Lower lobe of right lung (tissue), 2 donors: ENCODE measurements at regions not wholly inside any gene's neighbourhood (a gene's known extent, or its start where the extent isn't known, plus 50 kb on each side); places are given as distances from the start of the nearest gene placed in this dataset.

ENCODE experiments used
- ATAC-seq, 2 donors: fragments of 200-7000 bp; cut with Tn5 transposase; one replicate each; pipeline ENCODE4 v1.9.1; 2020 to 2022; ENCODE audit warnings: mild to moderate bottlenecking in 2 of 2, moderate library complexity in 2 of 2
- DNase-seq: peaks from one replicate; pipeline ENCODE4 v3.0.0-alpha.2; 2020
- H3K27ac ChIP-seq: fragments of 200-600 bp; one replicate; pipeline ENCODE4 v1.8.0; 2022
- H3K27me3 ChIP-seq: fragments of 200-600 bp; one replicate; pipeline ENCODE4 v1.8.0; 2022; ENCODE audit warnings: low read depth
- H3K36me3 ChIP-seq: fragments of 200-600 bp; one replicate; pipeline ENCODE4 v1.8.0; 2022; ENCODE audit warnings: mild to moderate bottlenecking
- H3K4me1 ChIP-seq: fragments of 200-600 bp; one replicate; pipeline ENCODE4 v1.8.0; 2022
- H3K4me3 ChIP-seq: fragments of 200-600 bp; one replicate; pipeline ENCODE4 v1.8.0; 2022; ENCODE audit warnings: mild to moderate bottlenecking
- H3K9me3 ChIP-seq: fragments of 200-600 bp; one replicate; pipeline ENCODE4 v1.8.0; 2022
- intact Hi-C: fragments of 100-400 bp; cut with DNase I; formaldehyde crosslinking; loops from one replicate; pipeline ENCODE4 v1.11.0; 2022
- TF ChIP-seq, protein P1 (sequence below): fragments of 200-600 bp; IDR thresholded peaks from one replicate; pipeline ENCODE4 v1.8.0; 2022; ENCODE audit warnings: antibody characterized with exemption, mild to moderate bottlenecking
- donor health status: DM: no; HTN: yes; CAD: no; lungs with severe emphysema.

DNA sequence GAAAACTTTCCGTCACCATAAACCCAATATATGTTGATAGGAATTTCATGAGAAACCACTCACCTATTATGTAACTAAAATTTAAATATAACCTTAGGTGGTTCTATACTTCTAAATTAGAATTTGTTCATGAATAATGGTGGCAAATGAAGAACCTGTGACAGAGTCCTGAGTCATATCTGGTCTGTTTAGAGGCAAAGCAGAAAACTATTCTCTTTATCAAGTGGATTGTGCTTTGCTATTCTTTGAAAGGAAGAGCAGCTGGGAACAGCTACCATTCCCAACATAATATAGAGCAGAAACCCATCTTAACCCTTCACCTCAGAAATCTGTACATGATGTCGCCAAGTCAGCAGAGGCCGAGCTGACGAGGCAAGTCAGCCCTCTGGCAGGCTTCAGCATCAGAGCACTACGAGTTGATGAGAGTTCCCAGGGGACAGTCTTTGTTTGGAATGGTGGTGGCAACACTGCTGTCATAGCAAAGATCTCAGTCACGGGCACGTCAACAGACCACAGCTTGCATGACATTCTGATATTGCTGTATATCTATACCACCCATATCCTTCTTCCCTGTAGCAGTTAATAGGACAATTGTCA, 631.9 kb upstream of the CA10 start:
- no peak for DNase-seq
- no peaks in the 10 kb centered on the region for H3K36me3 ChIP-seq
- no peak overlapping the region for H3K4me3 ChIP-seq
- H3K9me3 ChIP-seq, result no peaks in the 10 kb centered on the region
- TF ChIP-seq, protein P1, sequence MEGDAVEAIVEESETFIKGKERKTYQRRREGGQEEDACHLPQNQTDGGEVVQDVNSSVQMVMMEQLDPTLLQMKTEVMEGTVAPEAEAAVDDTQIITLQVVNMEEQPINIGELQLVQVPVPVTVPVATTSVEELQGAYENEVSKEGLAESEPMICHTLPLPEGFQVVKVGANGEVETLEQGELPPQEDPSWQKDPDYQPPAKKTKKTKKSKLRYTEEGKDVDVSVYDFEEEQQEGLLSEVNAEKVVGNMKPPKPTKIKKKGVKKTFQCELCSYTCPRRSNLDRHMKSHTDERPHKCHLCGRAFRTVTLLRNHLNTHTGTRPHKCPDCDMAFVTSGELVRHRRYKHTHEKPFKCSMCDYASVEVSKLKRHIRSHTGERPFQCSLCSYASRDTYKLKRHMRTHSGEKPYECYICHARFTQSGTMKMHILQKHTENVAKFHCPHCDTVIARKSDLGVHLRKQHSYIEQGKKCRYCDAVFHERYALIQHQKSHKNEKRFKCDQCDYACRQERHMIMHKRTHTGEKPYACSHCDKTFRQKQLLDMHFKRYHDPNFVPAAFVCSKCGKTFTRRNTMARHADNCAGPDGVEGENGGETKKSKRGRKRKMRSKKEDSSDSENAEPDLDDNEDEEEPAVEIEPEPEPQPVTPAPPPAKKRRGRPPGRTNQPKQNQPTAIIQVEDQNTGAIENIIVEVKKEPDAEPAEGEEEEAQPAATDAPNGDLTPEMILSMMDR, result no peak
- no peaks in the 10 kb centered on the region for H3K27me3 ChIP-seq
- intact Hi-C loops, result no loop called here
- H3K4me1 ChIP-seq, result no peaks in the 10 kb centered on the region
- no peak for ATAC-seq
- H3K27ac ChIP-seq, result no peak overlapping the region

DNA sequence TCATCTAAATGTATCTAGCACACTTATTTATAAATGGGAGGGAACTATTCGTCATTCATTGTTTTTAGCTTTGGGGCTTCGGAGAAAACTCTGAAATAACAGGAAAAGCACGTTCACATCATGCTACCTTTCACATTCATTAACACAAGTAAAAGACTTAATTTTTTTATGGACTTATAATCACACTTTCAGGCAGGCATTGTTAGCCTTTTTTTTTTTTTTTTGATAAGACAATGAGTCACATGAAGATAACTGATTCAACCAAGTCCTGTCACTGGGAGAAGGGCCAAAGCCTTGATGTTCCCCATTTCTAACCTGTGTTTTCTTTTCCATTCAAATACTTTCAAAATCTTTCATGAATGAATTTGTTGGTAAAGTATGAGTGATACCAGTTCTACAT, 631.3 kb upstream of the CA10 start:
- H3K4me3 ChIP-seq, result no peak overlapping the region
- no peak overlapping the region for H3K27ac ChIP-seq
- H3K9me3 ChIP-seq, result no peaks in the 10 kb centered on the region
- intact Hi-C loops, result no loop called here
- ATAC-seq (no peak), DNase-seq (no peak)
- H3K27me3 ChIP-seq, result no peaks in the 10 kb centered on the region
- H3K4me1 ChIP-seq, result no peaks in the 10 kb centered on the region
- no peaks in the 10 kb centered on the region for H3K36me3 ChIP-seq
- TF ChIP-seq, protein P1, result no peak

GRCh38 chr17:52776234-52776633, 617.7 kb upstream of the CA10 start:
- Histone ChIP-seq H3K9me3 (no peaks in the 10 kb centered on the region), H3K27ac (no peak overlapping the region), H3K36me3 (no peaks in the 10 kb centered on the region), H3K4me1 (no peaks in the 10 kb centered on the region), H3K27me3 (no peaks in the 10 kb centered on the region), H3K4me3 (no peak overlapping the region)
- intact Hi-C loops, result no loop called here
- TF ChIP-seq, protein P1, result no peak
- DNase-seq (no peak), ATAC-seq (no peak)

GRCh38 chr17:52762794-52763167, 604.3 kb upstream of the CA10 start:
- no peaks in the 10 kb centered on the region for H3K36me3 ChIP-seq
- intact Hi-C loops, result no loop called here

DNA sequence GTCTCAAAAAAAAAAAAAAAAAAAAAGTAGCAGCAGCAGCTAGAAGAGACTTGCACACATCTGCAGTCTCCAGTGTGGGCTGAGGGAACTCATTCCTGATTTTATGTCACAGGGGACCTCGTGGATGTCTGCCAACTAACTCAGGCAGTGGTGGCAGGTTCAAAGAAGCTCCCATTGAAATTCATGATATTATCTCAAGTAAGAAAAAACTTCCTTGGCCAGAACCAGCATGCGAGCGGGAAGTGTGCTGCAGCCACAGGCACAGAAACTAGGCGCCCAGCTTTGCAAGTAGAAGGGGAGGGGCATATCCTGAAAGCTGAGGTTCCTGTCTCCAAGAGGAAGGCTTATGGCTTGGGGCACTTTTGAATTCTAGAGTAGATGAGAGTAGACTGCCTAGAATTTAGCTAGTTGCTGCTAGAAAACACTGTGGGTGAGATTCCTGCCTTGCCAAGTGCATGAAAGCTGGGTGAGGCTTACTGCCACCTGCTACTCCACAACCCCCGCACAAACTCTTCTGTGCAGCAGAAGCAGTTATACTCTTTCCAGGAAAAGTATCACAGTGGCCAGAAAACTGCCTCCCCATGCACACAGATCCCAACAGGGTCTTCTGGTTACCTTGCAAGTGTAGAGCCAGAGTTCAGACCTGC, 603.8 kb upstream of the CA10 start:
- DNase-seq, result no peak
- Histone ChIP-seq H3K36me3 (no peaks in the 10 kb centered on the region), H3K9me3 (peaks cover 8% of the 10 kb centered on the region), H3K27me3 (no peaks in the 10 kb centered on the region), H3K4me3 (no peak overlapping the region), H3K4me1 (no peaks in the 10 kb centered on the region), H3K27ac (no peak overlapping the region)
- TF ChIP-seq, protein P1, result no peak
- intact Hi-C loops, result no loop called here
- ATAC-seq, result no peak

More at GRCh38 chr17:52762794-52763167, 604.3 kb upstream of the CA10 start:
- no peak overlapping the region for H3K27ac ChIP-seq
- H3K4me3 ChIP-seq, result no peak overlapping the region
- ATAC-seq (no peak), DNase-seq (no peak)
- no peaks in the 10 kb centered on the region for H3K4me1 ChIP-seq
- no peaks in the 10 kb centered on the region for H3K27me3 ChIP-seq
- peaks cover 8% of the 10 kb centered on the region for H3K9me3 ChIP-seq
- TF ChIP-seq, protein P1, result no peak
